ENCODE measurements at regions not wholly inside any gene's neighbourhood (a gene's known extent, or its start where the extent isn't known, plus 50 kb on each side); places are given as distances from the start of the nearest gene placed in this dataset.

DNA sequence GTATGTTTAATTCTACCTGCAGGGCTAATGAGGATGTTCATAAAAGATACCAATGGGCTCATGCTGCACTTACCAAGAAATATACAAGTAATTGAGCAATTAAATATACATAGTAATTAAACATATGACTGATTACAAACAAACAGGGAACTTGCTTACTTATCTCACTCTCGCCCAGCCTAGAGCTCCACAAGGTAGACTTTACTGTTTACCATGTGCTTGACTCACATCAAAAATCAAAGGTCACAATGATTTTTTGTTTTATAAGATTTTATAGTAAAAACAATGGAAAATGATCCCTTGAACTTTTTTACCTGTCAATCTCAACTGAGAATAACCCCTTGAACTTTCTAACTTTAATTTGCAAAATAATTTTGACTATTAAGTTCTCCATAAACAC lies 1395.1 kb downstream of the SUCLG1 start:
- Histone ChIP-seq H3K36me3 (replicated peaks; ENCODE audit: insufficient read depth, low read depth) (no peaks in the 10 kb centered on the region), H2AFZ (no peak overlapping the region), H3K9me2 (replicated peaks; ENCODE audit: insufficient read depth) (no peaks in the 10 kb centered on the region), H3K4me3 (no peak overlapping the region), H3K4me1 (ENCODE audit: insufficient read depth) (peaks cover 8% of the 10 kb centered on the region), H4K20me1 (ENCODE audit: insufficient read depth, poor library complexity, severe bottlenecking) (no peaks in the 10 kb centered on the region), H3K9me3 (ENCODE audit: low read depth) (no peaks in the 10 kb centered on the region), H3K27me3 (no peaks in the 10 kb centered on the region), H3K4me2 (no peak overlapping the region), H3K27ac (no peak overlapping the region), H3K79me2 (no peaks in the 10 kb centered on the region)
- TF ChIP-seq EZH2 (IDR thresholded peaks at IDR 0.05; ENCODE audit: borderline replicate concordance) = no peak
- DNase-seq (ENCODE audit: low spot score) = no peak
- WGBS (ENCODE audit: low lambda C conversion rate, missing lambda C conversion rate) = 75% methylated on average over 1 of the region's 1 CpG

DNA sequence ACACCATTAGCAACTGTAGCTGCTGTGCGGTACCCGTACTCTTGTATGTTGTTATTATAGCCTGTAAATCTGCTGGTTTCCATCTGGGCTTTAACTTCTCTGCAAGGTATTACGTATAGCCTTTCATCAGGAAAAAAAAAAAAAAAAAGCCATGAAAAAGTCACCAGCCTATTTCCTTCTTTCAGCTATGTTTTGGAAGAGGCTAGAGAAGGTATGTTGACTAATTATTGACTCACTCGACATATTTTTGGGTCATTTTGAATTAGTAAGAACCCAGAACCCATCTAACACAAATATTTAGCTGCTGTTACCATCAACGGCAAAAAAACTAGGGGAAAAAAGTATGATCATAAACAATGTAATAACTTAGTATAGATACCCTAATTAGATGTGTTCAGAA lies 1395.6 kb downstream of the SUCLG1 start:
- Histone ChIP-seq H3K4me2 (no peak overlapping the region), H3K4me1 (ENCODE audit: insufficient read depth) (peaks cover 8% of the 10 kb centered on the region), H3K9me2 (replicated peaks; ENCODE audit: insufficient read depth) (no peaks in the 10 kb centered on the region), H3K9me3 (ENCODE audit: low read depth) (no peaks in the 10 kb centered on the region), H4K20me1 (ENCODE audit: insufficient read depth, poor library complexity, severe bottlenecking) (no peaks in the 10 kb centered on the region), H3K79me2 (no peaks in the 10 kb centered on the region), H3K27ac (no peak overlapping the region), H2AFZ (no peak overlapping the region), H3K36me3 (replicated peaks; ENCODE audit: insufficient read depth, low read depth) (no peaks in the 10 kb centered on the region), H3K4me3 (no peak overlapping the region), H3K27me3 (no peaks in the 10 kb centered on the region)
- WGBS (ENCODE audit: low lambda C conversion rate, missing lambda C conversion rate) = 69% methylated on average over 5 of the region's 5 CpGs
- DNase-seq (ENCODE audit: low spot score) = no peak
- TF ChIP-seq EZH2 (IDR thresholded peaks at IDR 0.05; ENCODE audit: borderline replicate concordance) (no peak), EZH2phosphoT487 (IDR thresholded peaks at IDR 0.05; ENCODE audit: low read depth, severe bottlenecking, unreplicated experiment) (no peak)
- TF ChIP-seq, protein P1, sequence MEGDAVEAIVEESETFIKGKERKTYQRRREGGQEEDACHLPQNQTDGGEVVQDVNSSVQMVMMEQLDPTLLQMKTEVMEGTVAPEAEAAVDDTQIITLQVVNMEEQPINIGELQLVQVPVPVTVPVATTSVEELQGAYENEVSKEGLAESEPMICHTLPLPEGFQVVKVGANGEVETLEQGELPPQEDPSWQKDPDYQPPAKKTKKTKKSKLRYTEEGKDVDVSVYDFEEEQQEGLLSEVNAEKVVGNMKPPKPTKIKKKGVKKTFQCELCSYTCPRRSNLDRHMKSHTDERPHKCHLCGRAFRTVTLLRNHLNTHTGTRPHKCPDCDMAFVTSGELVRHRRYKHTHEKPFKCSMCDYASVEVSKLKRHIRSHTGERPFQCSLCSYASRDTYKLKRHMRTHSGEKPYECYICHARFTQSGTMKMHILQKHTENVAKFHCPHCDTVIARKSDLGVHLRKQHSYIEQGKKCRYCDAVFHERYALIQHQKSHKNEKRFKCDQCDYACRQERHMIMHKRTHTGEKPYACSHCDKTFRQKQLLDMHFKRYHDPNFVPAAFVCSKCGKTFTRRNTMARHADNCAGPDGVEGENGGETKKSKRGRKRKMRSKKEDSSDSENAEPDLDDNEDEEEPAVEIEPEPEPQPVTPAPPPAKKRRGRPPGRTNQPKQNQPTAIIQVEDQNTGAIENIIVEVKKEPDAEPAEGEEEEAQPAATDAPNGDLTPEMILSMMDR (IDR thresholded peaks at IDR 0.05; ENCODE audit: poor library complexity) = no peak

DNA sequence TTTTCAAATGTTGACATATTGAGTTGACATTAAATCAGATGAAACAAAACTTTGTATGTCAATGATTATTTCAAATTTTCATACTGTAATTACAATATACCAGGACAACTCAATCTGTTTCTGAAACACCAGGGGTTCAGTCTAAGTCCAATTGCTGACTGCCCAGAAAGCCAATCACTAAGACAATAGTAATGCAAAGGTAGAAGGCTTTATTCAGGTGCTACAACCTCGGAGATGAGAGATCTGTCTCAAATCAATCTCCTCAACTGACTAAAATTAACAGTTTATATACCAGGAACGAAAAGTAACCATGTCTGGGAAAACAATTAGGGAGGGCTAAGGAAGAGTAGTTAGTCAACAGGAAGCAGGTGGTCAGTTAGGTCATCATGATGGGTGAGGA lies 1400.4 kb downstream of the SUCLG1 start:
- TF ChIP-seq EZH2 (IDR thresholded peaks at IDR 0.05; ENCODE audit: borderline replicate concordance) (no peak), EZH2phosphoT487 (IDR thresholded peaks at IDR 0.05; ENCODE audit: low read depth, severe bottlenecking, unreplicated experiment) (no peak)
- TF ChIP-seq, protein P1 (IDR thresholded peaks at IDR 0.05; ENCODE audit: poor library complexity) = no peak
- H3K9me3 ChIP-seq (ENCODE audit: low read depth) = no peaks in the 10 kb centered on the region
- no peak overlapping the region for H3K27ac ChIP-seq
- H3K36me3 ChIP-seq (replicated peaks; ENCODE audit: insufficient read depth, low read depth) = no peaks in the 10 kb centered on the region
- H2AFZ ChIP-seq = no peak overlapping the region
- no peak overlapping the region for H3K4me3 ChIP-seq
- H3K79me2 ChIP-seq = no peaks in the 10 kb centered on the region
- H3K27me3 ChIP-seq = no peaks in the 10 kb centered on the region
- H4K20me1 ChIP-seq (ENCODE audit: insufficient read depth, poor library complexity, severe bottlenecking) = no peaks in the 10 kb centered on the region
- no peaks in the 10 kb centered on the region for H3K4me1 ChIP-seq (ENCODE audit: insufficient read depth)
- 78% methylated on average over 2 of the region's 2 CpGs for WGBS (ENCODE audit: low lambda C conversion rate, missing lambda C conversion rate)
- no peak for DNase-seq (ENCODE audit: low spot score)
- H3K4me2 ChIP-seq = no peak overlapping the region
- no peaks in the 10 kb centered on the region for H3K9me2 ChIP-seq (replicated peaks; ENCODE audit: insufficient read depth)

DNA sequence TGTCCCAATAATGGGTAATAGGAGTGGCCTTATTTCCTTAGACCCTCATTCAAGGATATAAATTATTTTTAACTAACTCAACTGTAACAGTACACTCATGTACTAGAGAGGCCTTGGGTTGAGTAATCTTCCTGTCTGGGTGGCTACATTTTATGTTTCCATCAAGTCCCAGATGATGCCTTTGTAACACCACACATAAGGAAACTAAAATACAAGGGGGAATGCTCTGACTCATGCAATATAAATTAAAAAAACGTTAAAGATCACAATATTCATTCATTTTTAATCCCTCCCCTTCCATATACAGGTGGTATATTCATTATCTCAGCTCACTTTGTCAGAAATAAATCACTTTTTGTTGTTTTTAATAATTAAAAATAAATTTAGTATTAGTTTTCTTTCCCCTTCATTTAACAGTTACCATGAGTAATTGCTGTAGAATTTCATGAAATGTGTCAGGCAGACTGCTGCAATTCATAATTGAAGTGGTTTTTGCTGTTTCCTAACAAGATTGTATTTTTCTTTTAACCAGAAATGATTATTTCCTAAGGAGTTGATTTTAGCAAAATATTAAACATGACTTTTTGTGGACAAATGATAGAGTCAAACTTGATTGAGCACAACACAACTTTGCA lies 1403.6 kb downstream of the SUCLG1 start:
- WGBS (ENCODE audit: low lambda C conversion rate, missing lambda C conversion rate) = 50% methylated on average over 1 of the region's 1 CpG
- Histone ChIP-seq H3K4me2 (no peak overlapping the region), H3K4me1 (ENCODE audit: insufficient read depth) (no peaks in the 10 kb centered on the region), H3K4me3 (no peak overlapping the region), H4K20me1 (ENCODE audit: insufficient read depth, poor library complexity, severe bottlenecking) (no peaks in the 10 kb centered on the region), H3K27ac (no peak overlapping the region), H3K27me3 (no peaks in the 10 kb centered on the region), H3K9me2 (replicated peaks; ENCODE audit: insufficient read depth) (no peaks in the 10 kb centered on the region), H3K36me3 (replicated peaks; ENCODE audit: insufficient read depth, low read depth) (no peaks in the 10 kb centered on the region), H3K9me3 (ENCODE audit: low read depth) (no peaks in the 10 kb centered on the region), H2AFZ (no peak overlapping the region), H3K79me2 (no peaks in the 10 kb centered on the region)
- TF ChIP-seq, protein P1 (IDR thresholded peaks at IDR 0.05; ENCODE audit: poor library complexity) = no peak
- DNase-seq (ENCODE audit: low spot score) = no peak
